ENCODE measurements at regions not wholly inside any gene's neighbourhood (a gene's known extent, or its start where the extent isn't known, plus 50 kb on each side); places are given as distances from the start of the nearest gene placed in this dataset.
"Not testable (repeated sequence)": the region's sequence is repeated elsewhere in the genome, so short reads cannot be mapped to it uniquely, and the experiment has no call there.

DNA sequence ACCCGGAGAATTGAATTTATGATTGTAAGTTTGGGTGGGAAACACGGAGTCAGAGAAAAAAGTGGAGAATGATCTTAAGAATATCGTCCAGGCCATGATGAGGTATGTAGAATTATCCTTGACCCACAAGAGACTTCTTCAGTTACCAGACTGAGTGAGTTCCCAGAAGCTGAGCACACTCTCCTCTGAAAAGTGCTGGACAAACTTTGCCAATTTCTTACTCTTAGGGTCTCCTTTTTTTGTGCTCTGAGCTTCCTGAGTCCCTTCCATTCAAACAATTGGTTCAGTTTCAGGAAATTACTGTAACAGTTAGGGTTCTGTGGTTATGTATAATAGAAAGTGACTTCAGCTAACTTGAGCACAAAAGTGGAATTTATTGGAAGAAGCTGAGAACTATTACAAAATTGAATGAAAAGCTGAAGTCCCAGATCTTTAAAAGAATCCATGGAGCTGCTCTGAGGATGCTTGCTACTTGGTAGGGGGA, 50.6 kb upstream of the EHBP1 start:
- WGBS (ENCODE audit: insufficient coverage), result no CpG with 5 or more reads among the region's 3 CpGs
- Mint-ChIP-seq H3K4me3 (no peak overlapping the region), H3K9me3 (no peaks in the 10 kb centered on the region), H3K27me3 (peaks cover 9 to 11% of the 10 kb centered on the region in 2 donors), H3K36me3 (no peaks in the 10 kb centered on the region), H3K27ac (no peak overlapping the region), H3K4me1 (no peaks in the 10 kb centered on the region)
- Histone ChIP-seq H3K36me3 (ENCODE audit: control insufficient read depth in 2 of 2, extremely low read depth in 1 of 2, insufficient read depth in 1 of 2, low read length in 1 of 2) (no peaks in the 10 kb centered on the region), H3K9me3 (no peaks in the 10 kb centered on the region), H3K4me3 (ENCODE audit: control insufficient read depth in 1 of 2, extremely low read depth in 1 of 2, low read length in 1 of 2) (no peak overlapping the region), H3K4me1 (ENCODE audit: control insufficient read depth in 1 of 2, extremely low read depth in 1 of 2, insufficient read depth in 2 of 2, low read length in 2 of 2) (no peaks in the 10 kb centered on the region), H3K27me3 (replicated peaks in 1 of 2; ENCODE audit: control insufficient read depth in 2 of 2, extremely low read depth in 1 of 2, insufficient read depth in 2 of 2, low read length in 1 of 2) (no peaks in the 10 kb centered on the region), H3K27ac (ENCODE audit: low read length) (no peak overlapping the region)
- DNase-seq (no peak), ATAC-seq (replicated peaks in 1 of 4) (no peak)
- CTCF ChIA-PET, result no interaction called here
- POLR2A ChIA-PET, result interaction anchor here in 1 of 2 donors (0.7 kb wide), 1 partner anchor 122 kb away, joined by 6 read pairs; no protein-coding TSS in a partner anchor

DNA sequence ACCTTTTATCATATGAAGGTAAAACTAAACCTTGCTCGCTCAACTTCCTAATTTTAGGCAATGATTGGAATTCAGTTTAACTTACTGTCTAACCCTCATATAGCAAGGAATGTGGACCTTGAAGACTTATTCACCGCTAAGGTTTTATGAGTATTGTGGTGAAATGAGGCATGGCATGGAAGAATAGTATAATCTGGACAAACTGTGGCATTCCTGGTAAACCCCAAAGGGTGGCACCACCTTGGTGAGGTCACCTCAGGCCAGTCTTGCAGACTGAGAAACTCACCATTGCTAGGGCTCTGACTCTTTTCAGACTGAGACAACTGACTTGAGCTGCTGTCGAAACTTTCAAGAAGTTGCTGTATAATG, 51.1 kb upstream of the EHBP1 start:
- POLR2A ChIA-PET, result no interaction called here
- no peak overlapping the region for H3K27ac Mint-ChIP-seq
- H3K27me3 ChIP-seq (replicated peaks in 1 of 2; ENCODE audit: control insufficient read depth in 2 of 2, extremely low read depth in 1 of 2, insufficient read depth in 2 of 2, low read length in 1 of 2), result no peaks in the 10 kb centered on the region
- CTCF ChIA-PET, result no interaction called here
- H3K4me1 Mint-ChIP-seq, result no peaks in the 10 kb centered on the region
- H3K27me3 Mint-ChIP-seq, result peaks cover 9 to 11% of the 10 kb centered on the region in 2 donors
- H3K4me3 ChIP-seq (ENCODE audit: control insufficient read depth in 1 of 2, extremely low read depth in 1 of 2, low read length in 1 of 2), result no peak overlapping the region
- no peaks in the 10 kb centered on the region for H3K9me3 Mint-ChIP-seq
- WGBS (ENCODE audit: insufficient coverage), result 100% methylated on average over 1 of the region's 3 CpGs
- no peaks in the 10 kb centered on the region for H3K36me3 ChIP-seq (ENCODE audit: control insufficient read depth in 2 of 2, extremely low read depth in 1 of 2, insufficient read depth in 1 of 2, low read length in 1 of 2)
- no peaks in the 10 kb centered on the region for H3K36me3 Mint-ChIP-seq
- DNase-seq, result no peak
- H3K4me3 Mint-ChIP-seq, result no peak overlapping the region
- no peaks in the 10 kb centered on the region for H3K4me1 ChIP-seq (ENCODE audit: control insufficient read depth in 1 of 2, extremely low read depth in 1 of 2, insufficient read depth in 2 of 2, low read length in 2 of 2)
- H3K9me3 ChIP-seq, result no peaks in the 10 kb centered on the region
- no peak for ATAC-seq (replicated peaks in 1 of 4)
- no peak overlapping the region for H3K27ac ChIP-seq (ENCODE audit: low read length)

DNA sequence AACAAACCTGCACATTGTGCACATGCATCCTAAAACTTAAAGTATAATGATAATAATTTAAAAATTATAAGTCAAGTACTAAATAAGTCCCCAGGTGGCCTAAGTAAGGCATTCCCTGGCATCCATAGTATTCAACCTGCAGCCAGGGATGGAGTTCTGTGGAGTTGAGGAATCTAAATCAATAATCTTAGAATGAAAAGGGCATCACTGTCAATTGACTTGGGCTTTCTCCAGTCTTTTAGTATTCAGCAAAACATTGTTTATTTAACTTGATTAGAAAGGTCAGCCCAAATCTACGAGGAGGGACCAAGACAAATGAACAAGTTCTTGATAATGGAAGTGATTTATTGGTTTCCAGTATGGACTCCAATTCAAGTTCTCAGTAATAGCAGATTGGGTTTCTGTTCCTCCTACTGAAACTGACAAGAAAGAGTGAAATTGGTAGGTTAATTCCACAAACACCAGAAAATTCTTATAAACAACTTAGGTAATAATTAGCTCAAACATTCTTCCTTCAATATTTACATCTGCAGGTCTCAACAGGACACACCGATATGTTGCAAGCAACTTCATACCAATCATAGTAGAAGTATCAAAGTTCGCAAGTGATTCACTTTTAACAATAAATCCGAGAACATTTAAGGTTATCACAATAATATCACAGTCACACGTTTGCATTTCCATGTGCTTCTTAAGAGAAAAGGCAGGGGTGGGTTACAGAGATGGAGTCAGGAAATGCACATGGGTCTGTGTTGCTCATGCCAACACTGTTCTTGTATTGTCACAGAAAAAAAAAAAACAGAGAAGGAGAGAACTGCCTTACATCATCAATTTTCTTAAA, 51.7 kb upstream of the EHBP1 start:
- Mint-ChIP-seq H3K9me3 (no peaks in the 10 kb centered on the region), H3K36me3 (no peaks in the 10 kb centered on the region), H3K27ac (no peak overlapping the region), H3K27me3 (peaks cover 9 to 11% of the 10 kb centered on the region in 2 donors), H3K4me3 (no peak overlapping the region), H3K4me1 (no peaks in the 10 kb centered on the region)
- Histone ChIP-seq H3K27me3 (replicated peaks in 1 of 2; ENCODE audit: control insufficient read depth in 2 of 2, extremely low read depth in 1 of 2, insufficient read depth in 2 of 2, low read length in 1 of 2) (no peaks in the 10 kb centered on the region), H3K9me3 (no peaks in the 10 kb centered on the region), H3K27ac (ENCODE audit: low read length) (no peak overlapping the region), H3K4me1 (ENCODE audit: control insufficient read depth in 1 of 2, extremely low read depth in 1 of 2, insufficient read depth in 2 of 2, low read length in 2 of 2) (no peaks in the 10 kb centered on the region), H3K4me3 (ENCODE audit: control insufficient read depth in 1 of 2, extremely low read depth in 1 of 2, low read length in 1 of 2) (no peak overlapping the region), H3K36me3 (ENCODE audit: control insufficient read depth in 2 of 2, extremely low read depth in 1 of 2, insufficient read depth in 1 of 2, low read length in 1 of 2) (no peaks in the 10 kb centered on the region)
- POLR2A ChIA-PET, result no interaction called here
- no peak for DNase-seq
- ATAC-seq (replicated peaks in 1 of 4), result no peak
- no CpG with 5 or more reads among the region's 5 CpGs for WGBS (ENCODE audit: insufficient coverage)
- CTCF ChIA-PET, result no interaction called here

DNA sequence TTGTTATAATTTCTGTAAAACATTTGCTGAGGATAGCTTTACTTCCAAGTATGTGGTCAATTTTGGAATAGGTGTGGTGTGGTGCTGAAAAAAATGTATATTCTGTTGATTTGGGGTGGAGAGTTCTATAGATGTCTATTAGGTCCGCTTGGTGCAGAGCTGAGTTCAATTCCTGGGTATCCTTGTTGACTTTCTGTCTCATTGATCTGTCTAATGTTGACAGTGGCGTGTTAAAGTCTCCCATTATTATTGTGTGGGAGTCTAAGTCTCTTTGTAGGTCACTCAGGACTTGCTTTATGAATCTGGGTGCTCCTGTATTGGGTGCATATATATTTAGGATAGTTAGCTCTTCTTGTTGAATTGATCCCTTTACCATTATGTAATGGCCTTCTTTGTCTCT, 56.4 kb upstream of the EHBP1 start:
- H3K9me3 Mint-ChIP-seq, result not testable (repeated sequence)

DNA sequence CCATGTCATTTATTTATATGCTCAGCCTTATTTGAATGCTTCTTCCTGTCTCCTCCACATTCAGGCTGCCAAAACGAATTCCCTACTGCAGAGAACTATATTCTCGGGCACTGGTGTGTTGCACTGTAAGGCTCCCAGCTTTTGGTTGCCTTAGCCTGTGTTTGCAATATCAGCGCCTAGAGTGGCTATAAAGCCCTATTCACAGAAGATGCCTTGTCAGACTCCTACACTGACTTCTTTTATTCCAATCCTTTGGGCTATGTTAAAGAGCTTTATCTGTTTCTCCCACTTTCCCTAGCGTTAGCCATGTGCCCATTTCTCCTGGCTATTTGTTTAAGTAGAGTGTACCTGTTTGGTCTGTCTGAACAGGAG, 62.4 kb upstream of the EHBP1 start:
- 83% methylated on average over 2 of the region's 4 CpGs for WGBS (ENCODE audit: insufficient coverage)
- no peak for ATAC-seq (replicated peaks in 1 of 4)

More for the DNA sequence above, 56.4 kb upstream of the EHBP1 start:
- H3K36me3 ChIP-seq (ENCODE audit: control insufficient read depth in 2 of 2, extremely low read depth in 1 of 2, insufficient read depth in 1 of 2, low read length in 1 of 2); H3K27ac Mint-ChIP-seq; H3K4me3 Mint-ChIP-seq; H3K27ac ChIP-seq (ENCODE audit: low read length); CTCF ChIA-PET; ATAC-seq (replicated peaks in 1 of 4); POLR2A ChIA-PET; DNase-seq; H3K9me3 ChIP-seq; H3K27me3 ChIP-seq (replicated peaks in 1 of 2; ENCODE audit: control insufficient read depth in 2 of 2, extremely low read depth in 1 of 2, insufficient read depth in 2 of 2, low read length in 1 of 2); H3K36me3 Mint-ChIP-seq; H3K4me1 ChIP-seq (ENCODE audit: control insufficient read depth in 1 of 2, extremely low read depth in 1 of 2, insufficient read depth in 2 of 2, low read length in 2 of 2); H3K4me1 Mint-ChIP-seq; H3K4me3 ChIP-seq (ENCODE audit: control insufficient read depth in 1 of 2, extremely low read depth in 1 of 2, low read length in 1 of 2): not testable (repeated sequence)
- no CpG with 5 or more reads among the region's 2 CpGs for WGBS (ENCODE audit: insufficient coverage)
- peaks cover 7 to 11% of the 10 kb centered on the region in 2 donors for H3K27me3 Mint-ChIP-seq

DNA sequence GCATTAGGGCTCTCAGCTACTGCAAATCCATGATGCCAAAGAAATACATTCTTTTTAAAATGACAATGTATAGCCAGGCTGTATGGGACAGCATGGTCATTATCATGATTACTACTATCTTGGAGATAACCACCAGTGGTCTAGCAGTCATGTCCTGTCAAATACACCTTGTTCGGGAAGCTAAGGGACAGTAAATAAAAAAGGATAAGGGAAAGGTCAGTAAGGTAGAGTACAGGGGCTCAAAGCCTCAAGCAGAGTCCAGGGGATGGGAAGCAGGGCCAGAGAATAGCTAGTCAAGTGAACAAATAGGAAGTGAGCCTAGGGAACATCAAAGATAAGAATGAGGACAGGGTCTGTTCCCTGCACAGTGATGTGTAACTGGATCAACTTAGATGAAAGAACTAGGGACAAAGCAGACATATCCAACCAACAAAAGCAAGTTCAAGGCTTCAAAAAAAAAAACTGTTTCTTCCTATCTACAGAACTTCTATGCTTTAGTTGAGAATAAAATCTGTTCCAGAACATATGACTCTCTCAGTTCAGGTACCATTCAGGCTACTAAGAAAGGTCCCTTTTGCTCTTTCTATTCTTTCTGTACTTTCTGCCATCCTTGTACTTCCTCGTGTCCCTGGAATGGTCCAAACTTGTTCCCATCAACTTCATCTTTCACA, 62.9 kb upstream of the EHBP1 start:
- ChIA-PET POLR2A (no interaction called here), CTCF (no interaction called here)
- Mint-ChIP-seq H3K9me3 (peaks cover 5 to 9% (median 5%) of the 10 kb centered on the region in 3 donors), H3K27ac (no peak overlapping the region), H3K36me3 (no peaks in the 10 kb centered on the region), H3K4me3 (no peak overlapping the region), H3K4me1 (no peaks in the 10 kb centered on the region), H3K27me3 (peaks cover 0 to 4% of the 10 kb centered on the region in 2 donors)
- ATAC-seq (replicated peaks in 1 of 4) (no peak), DNase-seq (no peak)
- Histone ChIP-seq H3K27me3 (replicated peaks in 1 of 2; ENCODE audit: control insufficient read depth in 2 of 2, extremely low read depth in 1 of 2, insufficient read depth in 2 of 2, low read length in 1 of 2) (no peaks in the 10 kb centered on the region), H3K27ac (ENCODE audit: low read length) (no peak overlapping the region), H3K9me3 (no peaks in the 10 kb centered on the region), H3K36me3 (ENCODE audit: control insufficient read depth in 2 of 2, extremely low read depth in 1 of 2, insufficient read depth in 1 of 2, low read length in 1 of 2) (no peaks in the 10 kb centered on the region), H3K4me1 (ENCODE audit: control insufficient read depth in 1 of 2, extremely low read depth in 1 of 2, insufficient read depth in 2 of 2, low read length in 2 of 2) (no peaks in the 10 kb centered on the region), H3K4me3 (ENCODE audit: control insufficient read depth in 1 of 2, extremely low read depth in 1 of 2, low read length in 1 of 2) (no peak overlapping the region)
- 89% methylated on average over 2 of the region's 2 CpGs for WGBS (ENCODE audit: insufficient coverage)

More for the DNA sequence above, 62.4 kb upstream of the EHBP1 start:
- Histone ChIP-seq H3K27ac (ENCODE audit: low read length) (no peak overlapping the region), H3K4me1 (ENCODE audit: control insufficient read depth in 1 of 2, extremely low read depth in 1 of 2, insufficient read depth in 2 of 2, low read length in 2 of 2) (no peaks in the 10 kb centered on the region), H3K9me3 (no peaks in the 10 kb centered on the region), H3K4me3 (ENCODE audit: control insufficient read depth in 1 of 2, extremely low read depth in 1 of 2, low read length in 1 of 2) (no peak overlapping the region), H3K27me3 (replicated peaks in 1 of 2; ENCODE audit: control insufficient read depth in 2 of 2, extremely low read depth in 1 of 2, insufficient read depth in 2 of 2, low read length in 1 of 2) (no peaks in the 10 kb centered on the region), H3K36me3 (ENCODE audit: control insufficient read depth in 2 of 2, extremely low read depth in 1 of 2, insufficient read depth in 1 of 2, low read length in 1 of 2) (no peaks in the 10 kb centered on the region)
- Mint-ChIP-seq H3K27me3 (peaks cover 0 to 1% of the 10 kb centered on the region in 2 donors), H3K9me3 (peaks cover 0 to 5% (median under 1%) of the 10 kb centered on the region in 3 donors), H3K4me3 (no peak overlapping the region), H3K27ac (no peak overlapping the region), H3K36me3 (no peaks in the 10 kb centered on the region), H3K4me1 (no peaks in the 10 kb centered on the region)
- no peak for DNase-seq
- ChIA-PET POLR2A (no interaction called here), CTCF (no interaction called here)

All from T-cell (primary cell).